SU-DHL-6 (cell line): ENCODE measurements at regions not wholly inside any gene's neighbourhood (a gene's known extent, or its start where the extent isn't known, plus 50 kb on each side); places are given as distances from the start of the nearest gene placed in this dataset.
"Not testable (repeated sequence)": the region's sequence is repeated elsewhere in the genome, so short reads cannot be mapped to it uniquely, and the experiment has no call there.

ENCODE experiments used
- H2AFZ ChIP-seq: fragments of 200-600 bp; sonication (generic); 2 replicates; pipeline ENCODE4 v1.6.1; 2014; ENCODE audit warnings: low read depth, mild to moderate bottlenecking, moderate library complexity, mixed read lengths, antibody characterized with exemption, low read length; ENCODE audit not compliant: severe bottlenecking
- H3F3A ChIP-seq: fragments of 200-600 bp; shearing (Covaris generic); 2 replicates; pipeline ENCODE4 v1.6.0; 2016; ENCODE audit warnings: antibody characterized with exemption, mild to moderate bottlenecking; ENCODE audit not compliant: insufficient read depth
- H3K27ac ChIP-seq: fragments of 200-600 bp; sonication (generic); 2 replicates; pipeline ENCODE4 v1.5.1; 2016; ENCODE audit warnings: low read depth, mild to moderate bottlenecking, low read length, moderate library complexity, mixed read lengths
- H3K27me3 ChIP-seq: fragments of 200-600 bp; sonication (generic), shearing (Covaris generic); 2 replicates; pipeline ENCODE4 v1.6.0; 2014; ENCODE audit warnings: mild to moderate bottlenecking, low read length
- H3K36me3 ChIP-seq: fragments of 200-600 bp; sonication (generic); 2 replicates; pipeline ENCODE4 v1.6.1; 2014; ENCODE audit warnings: mild to moderate bottlenecking, low read length, mixed read lengths
- H3K4me2 ChIP-seq: fragments of 300-600, 200-600 bp; shearing (Covaris generic), sonication (generic); 2 replicates; pipeline ENCODE4 v1.6.0; 2014; ENCODE audit warnings: low read length, low read depth, mild to moderate bottlenecking; ENCODE audit not compliant: poor library complexity, severe bottlenecking
- H3K4me3 ChIP-seq: fragments of 200-600 bp; sonication (generic); 2 replicates; pipeline ENCODE4 v1.5.1; 2014; ENCODE audit warnings: antibody characterized with exemption, low read length, mild to moderate bottlenecking, mixed read lengths; ENCODE audit not compliant: insufficient read depth, poor library complexity, severe bottlenecking
- H3K79me2 ChIP-seq: fragments of 200-600 bp; sonication (generic); 2 replicates; pipeline ENCODE4 v1.6.1; 2014; ENCODE audit warnings: mild to moderate bottlenecking, low read length, moderate library complexity; ENCODE audit not compliant: insufficient read depth
- H3K9ac ChIP-seq: fragments of 200-600 bp; sonication (generic); 2 replicates; pipeline ENCODE4 v1.7.0; 2014; ENCODE audit warnings: mild to moderate bottlenecking, low read length
- H3K9me2 ChIP-seq: fragments of 200-600 bp; sonication (generic); replicated peaks from 2 replicates; pipeline ENCODE4 v1.6.1; 2014; ENCODE audit warnings: low read length; ENCODE audit not compliant: insufficient read depth
- H3K9me3 ChIP-seq: fragments of 200-600 bp; sonication (generic); 2 replicates; pipeline ENCODE4 v1.6.1; 2014; ENCODE audit warnings: low read length, mixed read lengths; ENCODE audit not compliant: insufficient read depth
- H4K20me1 ChIP-seq: fragments of 200-600 bp; sonication (generic); 2 replicates; pipeline ENCODE4 v1.6.1; 2014; ENCODE audit warnings: low read depth, mild to moderate bottlenecking, antibody characterized with exemption, low read length, moderate library complexity, mixed read lengths
- CTCF ChIP-seq: fragments of 200-600 bp; sonication (generic); IDR thresholded peaks from one replicate; pipeline ENCODE4 v1.5.1; 2017; ENCODE audit warnings: antibody characterized with exemption, mild to moderate bottlenecking, low read length, moderate library complexity; ENCODE audit not compliant: insufficient read depth, poor library complexity, severe bottlenecking
- EZH2phosphoT487 ChIP-seq: fragments of 200-600 bp; sonication (generic), shearing (Covaris generic); conservative IDR thresholded peaks from 2 replicates; pipeline ENCODE4 v1.6.1; 2018; ENCODE audit warnings: mild to moderate bottlenecking, antibody characterized with exemption, low read length, moderate library complexity, mixed read lengths

GRCh38 chr1:229922249-229922648, 144.8 kb upstream of the GALNT2 start:
- Histone ChIP-seq H3K4me3 (no peak overlapping the region), H3K9ac (no peak overlapping the region), H4K20me1 (no peaks in the 10 kb centered on the region; the same call in 1 of the 2 replicates), H3K9me3 (no peaks in the 10 kb centered on the region), H3K9me2 (no peaks in the 10 kb centered on the region), H3K36me3 (no peaks in the 10 kb centered on the region), H3K27ac (no peak overlapping the region), H3K27me3 (no peaks in the 10 kb centered on the region), H3K79me2 (no peaks in the 10 kb centered on the region), H3F3A (no peaks in the 10 kb centered on the region), H2AFZ (no peak overlapping the region), H3K4me2 (no peak overlapping the region)
- TF ChIP-seq CTCF (no peak), EZH2phosphoT487 (no peak)

- no peaks in the 10 kb centered on the region for H3K79me2 ChIP-seq
- no peaks in the 10 kb centered on the region for H4K20me1 ChIP-seq
- no peak overlapping the region for H3K27ac ChIP-seq
- H3K9me3 ChIP-seq, result no peaks in the 10 kb centered on the region
- no peaks in the 10 kb centered on the region for H3K9me2 ChIP-seq
- H3F3A ChIP-seq, result no peaks in the 10 kb centered on the region
- H3K27me3 ChIP-seq, result no peaks in the 10 kb centered on the region
- TF ChIP-seq EZH2phosphoT487 (no peak), CTCF (no peak)
- H3K4me3 ChIP-seq, result no peak overlapping the region
- H3K9ac ChIP-seq, result no peak overlapping the region
- H3K4me2 ChIP-seq, result no peak overlapping the region
- H3K36me3 ChIP-seq, result no peaks in the 10 kb centered on the region
- no peak overlapping the region for H2AFZ ChIP-seq
Measured at GRCh38 chr1:229924639-229925038, 142.4 kb upstream of the GALNT2 start.

- Histone ChIP-seq H3K27ac (no peak overlapping the region), H3K9me2 (no peaks in the 10 kb centered on the region), H3K9ac (no peak overlapping the region), H3K79me2 (no peaks in the 10 kb centered on the region), H3K9me3 (no peaks in the 10 kb centered on the region), H3K27me3 (no peaks in the 10 kb centered on the region), H3K4me3 (no peak overlapping the region), H3F3A (no peaks in the 10 kb centered on the region), H3K36me3 (no peaks in the 10 kb centered on the region), H4K20me1 (no peaks in the 10 kb centered on the region), H2AFZ (no peak overlapping the region), H3K4me2 (no peak overlapping the region)
- TF ChIP-seq CTCF (no peak), EZH2phosphoT487 (no peak)
Measured at GRCh38 chr1:229928767-229929166, 138.3 kb upstream of the GALNT2 start.

GRCh38 chr1:229931751-229932150, 135.3 kb upstream of the GALNT2 start:
- not testable (repeated sequence) for H4K20me1 ChIP-seq, H3K36me3 ChIP-seq, H3K9me2 ChIP-seq, H2AFZ ChIP-seq, H3F3A ChIP-seq, H3K27ac ChIP-seq, H3K9me3 ChIP-seq, H3K4me2 ChIP-seq, H3K27me3 ChIP-seq, H3K79me2 ChIP-seq, H3K4me3 ChIP-seq, H3K9ac ChIP-seq

- not testable (repeated sequence) for H3K36me3 ChIP-seq, H3K9me3 ChIP-seq, H3F3A ChIP-seq, H4K20me1 ChIP-seq, H3K4me2 ChIP-seq, H3K79me2 ChIP-seq, H3K27ac ChIP-seq, H3K27me3 ChIP-seq, H3K9me2 ChIP-seq, H3K4me3 ChIP-seq, H3K9ac ChIP-seq, H2AFZ ChIP-seq
Measured at GRCh38 chr1:229935157-229935556, 131.9 kb upstream of the GALNT2 start.
